22Rv1 (cell line): ENCODE measurements at regions not wholly inside any gene's neighbourhood (a gene's known extent, or its start where the extent isn't known, plus 50 kb on each side); places are given as distances from the start of the nearest gene placed in this dataset.

Experiments used
- H3K27ac ChIP-seq: fragments of 450-650 bp; 2 replicates; pipeline ENCODE4 v1.5.1; 2017
- CTCF ChIP-seq: fragments of 450-650 bp; IDR thresholded peaks from 2 replicates; pipeline ENCODE4 v1.5.1; 2017; ENCODE audit warnings: mild to moderate bottlenecking
- ZFX ChIP-seq: fragments of 450-650 bp; IDR thresholded peaks from 2 replicates; pipeline ENCODE4 v1.6.1; 2017; ENCODE audit warnings: antibody characterized with exemption, borderline replicate concordance

GRCh38 chr4:186851291-186852072 lies 127.8 kb upstream of the FAT1 start:
- TF ChIP-seq CTCF: no peak
- TF ChIP-seq ZFX: no peak
- no peak overlapping the region for H3K27ac ChIP-seq

GRCh38 chr4:186852073-186852420 lies 128.4 kb upstream of the FAT1 start:
- TF ChIP-seq CTCF (no peak), ZFX (no peak)
- H3K27ac ChIP-seq: no peak overlapping the region

GRCh38 chr4:186852964-186853391 lies 129.3 kb upstream of the FAT1 start:
- H3K27ac ChIP-seq: no peak overlapping the region
- TF ChIP-seq CTCF (no peak), ZFX (no peak)

- H3K27ac ChIP-seq: no peak overlapping the region
These were observed 130.6 kb upstream of the FAT1 start for GRCh38 chr4:186854256-186854655.

GRCh38 chr4:186855111-186855510 lies 131.5 kb upstream of the FAT1 start:
- TF ChIP-seq CTCF: no peak
- no peak for TF ChIP-seq ZFX
- H3K27ac ChIP-seq: no peak overlapping the region

More at GRCh38 chr4:186854256-186854655, 130.6 kb upstream of the FAT1 start:
- TF ChIP-seq CTCF (no peak), ZFX (no peak)

GRCh38 chr4:186857793-186858192 lies 134.1 kb upstream of the FAT1 start:
- TF ChIP-seq ZFX (no peak), CTCF (no peak)

GRCh38 chr4:186858355-186858754 lies 134.7 kb upstream of the FAT1 start:
- H3K27ac ChIP-seq: no peak overlapping the region
- TF ChIP-seq CTCF (no peak), ZFX (no peak)

More at GRCh38 chr4:186857793-186858192, 134.1 kb upstream of the FAT1 start:
- H3K27ac ChIP-seq: no peak overlapping the region
